ENCODE measurements at regions not wholly inside any gene's neighbourhood (a gene's known extent, or its start where the extent isn't known, plus 50 kb on each side); places are given as distances from the start of the nearest gene placed in this dataset.

- no peak overlapping the region for H3K4me3 Mint-ChIP-seq (ENCODE audit: unreplicated experiment)
- H3K27me3 Mint-ChIP-seq (ENCODE audit: low read depth), result peaks cover 6% of the 10 kb centered on the region
- DNase-seq (ENCODE audit: low spot score), result no peak
- no peaks in the 10 kb centered on the region for H3K9me3 Mint-ChIP-seq (ENCODE audit: low read depth)
- H3K27ac Mint-ChIP-seq (ENCODE audit: unreplicated experiment), result no peak overlapping the region
- H3K4me1 Mint-ChIP-seq (ENCODE audit: low read depth), result no peaks in the 10 kb centered on the region
- TF ChIP-seq CTCF (IDR thresholded peaks at IDR 0.05), result no peak
- no peaks in the 10 kb centered on the region for H3K36me3 Mint-ChIP-seq (ENCODE audit: low read depth)
Measured at GRCh38 chr2:83943265-83943664, 515.8 kb downstream of the SUCLG1 start.

- TF ChIP-seq CTCF (IDR thresholded peaks at IDR 0.05), result no peak
- DNase-seq (ENCODE audit: low spot score), result no peak
- Mint-ChIP-seq H3K36me3 (ENCODE audit: low read depth) (no peaks in the 10 kb centered on the region), H3K9me3 (ENCODE audit: low read depth) (no peaks in the 10 kb centered on the region), H3K4me1 (ENCODE audit: low read depth) (no peaks in the 10 kb centered on the region), H3K4me3 (ENCODE audit: unreplicated experiment) (no peak overlapping the region), H3K27me3 (ENCODE audit: low read depth) (peaks cover 6% of the 10 kb centered on the region), H3K27ac (ENCODE audit: unreplicated experiment) (no peak overlapping the region)
Measured at GRCh38 chr2:83941886-83942285, 517.2 kb downstream of the SUCLG1 start.

- H3K27ac Mint-ChIP-seq (ENCODE audit: unreplicated experiment), result no peak overlapping the region
- no peaks in the 10 kb centered on the region for H3K9me3 Mint-ChIP-seq (ENCODE audit: low read depth)
- H3K36me3 Mint-ChIP-seq (ENCODE audit: low read depth), result no peaks in the 10 kb centered on the region
- DNase-seq (ENCODE audit: low spot score), result no peak
- no peaks in the 10 kb centered on the region for H3K4me1 Mint-ChIP-seq (ENCODE audit: low read depth)
- TF ChIP-seq CTCF (IDR thresholded peaks at IDR 0.05), result no peak
- no peak overlapping the region for H3K4me3 Mint-ChIP-seq (ENCODE audit: unreplicated experiment)
- H3K27me3 Mint-ChIP-seq (ENCODE audit: low read depth), result no peaks in the 10 kb centered on the region
Measured at GRCh38 chr2:83933749-83934148, 525.3 kb downstream of the SUCLG1 start.

- DNase-seq (ENCODE audit: low spot score), result no peak
- Mint-ChIP-seq H3K4me3 (ENCODE audit: unreplicated experiment) (no peak overlapping the region), H3K27me3 (ENCODE audit: low read depth) (peaks cover 1% of the 10 kb centered on the region), H3K4me1 (ENCODE audit: low read depth) (no peaks in the 10 kb centered on the region), H3K27ac (ENCODE audit: unreplicated experiment) (no peak overlapping the region), H3K9me3 (ENCODE audit: low read depth) (peaks cover 5% of the 10 kb centered on the region), H3K36me3 (ENCODE audit: low read depth) (no peaks in the 10 kb centered on the region)
- TF ChIP-seq CTCF (IDR thresholded peaks at IDR 0.05), result no peak
Measured at GRCh38 chr2:83923531-83923930, 535.5 kb downstream of the SUCLG1 start.

GRCh38 chr2:83916559-83916958, 542.5 kb downstream of the SUCLG1 start:
- Mint-ChIP-seq H3K36me3 (ENCODE audit: low read depth) (no peaks in the 10 kb centered on the region), H3K9me3 (ENCODE audit: low read depth) (peaks cover 5% of the 10 kb centered on the region), H3K27me3 (ENCODE audit: low read depth) (no peaks in the 10 kb centered on the region), H3K27ac (ENCODE audit: unreplicated experiment) (no peak overlapping the region), H3K4me1 (ENCODE audit: low read depth) (no peaks in the 10 kb centered on the region), H3K4me3 (ENCODE audit: unreplicated experiment) (no peak overlapping the region)
- DNase-seq (ENCODE audit: low spot score), result no peak
- TF ChIP-seq CTCF (IDR thresholded peaks at IDR 0.05), result no peak

All from chondrocyte (in vitro differentiated cells).